ENCODE measurements at regions not wholly inside any gene's neighbourhood (a gene's known extent, or its start where the extent isn't known, plus 50 kb on each side); places are given as distances from the start of the nearest gene placed in this dataset.

GRCh38 chr1:213439703-213440102 lies 388.7 kb downstream of the RPS6KC1 start:
- TF ChIP-seq EP300 (IDR thresholded peaks at IDR 0.05; ENCODE audit: borderline replicate concordance) (no peak), TAF1 (IDR thresholded peaks at IDR 0.05; ENCODE audit: low read depth) (no peak), YY1 (IDR thresholded peaks at IDR 0.05; ENCODE audit: low read depth) (no peak), NFIC (IDR thresholded peaks at IDR 0.05) (no peak)

Data from Ishikawa (cell line).